ENCODE measurements at regions not wholly inside any gene's neighbourhood (a gene's known extent, or its start where the extent isn't known, plus 50 kb on each side); places are given as distances from the start of the nearest gene placed in this dataset.

- TF ChIP-seq CTCF (IDR thresholded peaks at IDR 0.05; ENCODE audit: insufficient read depth, low read length, missing control alignments): no peak
- peak overlapping the region; percentile 37 for H3K4me3 ChIP-seq (ENCODE audit: low read depth, low read length)
- peak; percentile 93 for DNase-seq (ENCODE audit: low read depth, low spot score)
- ChIA-PET CTCF (interaction anchor here (0.8 to 1.8 kb wide), 8 partner anchors 9 to 108 kb away, joined by 3 to 12 read pairs (median 5); partner anchors contain the start of gene NOG), POLR2A (interaction anchor here (0.6 to 1.7 kb wide), 5 partner anchors 14 to 557 kb away, joined by 3 to 8 read pairs (median 3); partner anchors contain the start of gene NOG)
Measured at GRCh38 chr17:56699186-56699894, 105.8 kb downstream of the NOG start.

GRCh38 chr17:56700919-56701420, 107.5 kb downstream of the NOG start:
- POLR2A ChIA-PET: no interaction called here
- CTCF ChIA-PET: interaction anchor here (1.2 kb wide), 1 partner anchor 15 kb away, joined by 3 read pairs; no protein-coding TSS in a partner anchor
- DNase-seq (ENCODE audit: low read depth, low spot score): no peak
- H3K4me3 ChIP-seq (ENCODE audit: low read depth, low read length): no peak overlapping the region
- TF ChIP-seq CTCF (IDR thresholded peaks at IDR 0.05; ENCODE audit: insufficient read depth, low read length, missing control alignments): no peak

- ChIA-PET CTCF (interaction anchor here (1.0 to 6.4 kb wide), 3 partner anchors 8 to 114 kb away, joined by 4 to 56 read pairs (median 5); partner anchors contain the start of gene NOG), POLR2A (interaction anchor here (1.1 kb wide), 1 partner anchor 8 kb away, joined by 4 read pairs; no protein-coding TSS in a partner anchor)
- H3K4me3 ChIP-seq (ENCODE audit: low read depth, low read length): no peak overlapping the region
- DNase-seq (ENCODE audit: low read depth, low spot score): no peak
- TF ChIP-seq CTCF (IDR thresholded peaks at IDR 0.05; ENCODE audit: insufficient read depth, low read length, missing control alignments): no peak
Measured at GRCh38 chr17:56707312-56708219, 114.1 kb downstream of the NOG start.

GRCh38 chr17:56708220-56708558, 114.7 kb downstream of the NOG start:
- CTCF ChIA-PET: interaction anchor here (1.0 to 6.4 kb wide), 3 partner anchors 8 to 115 kb away, joined by 4 to 56 read pairs (median 5); partner anchors contain the start of gene NOG
- no peak overlapping the region for H3K4me3 ChIP-seq (ENCODE audit: low read depth, low read length)
- POLR2A ChIA-PET: no interaction called here
- DNase-seq (ENCODE audit: low read depth, low spot score): no peak
- no peak for TF ChIP-seq CTCF (IDR thresholded peaks at IDR 0.05; ENCODE audit: insufficient read depth, low read length, missing control alignments)

- ChIA-PET POLR2A (no interaction called here), CTCF (interaction anchor here (1.0 to 6.4 kb wide), 4 partner anchors 8 to 115 kb away, joined by 3 to 56 read pairs (median 4); partner anchors contain the start of gene NOG)
Measured at GRCh38 chr17:56708670-56709410, 115.3 kb downstream of the NOG start.

More at GRCh38 chr17:56708670-56709410, 115.3 kb downstream of the NOG start:
- TF ChIP-seq CTCF (IDR thresholded peaks at IDR 0.05; ENCODE audit: insufficient read depth, low read length, missing control alignments): no peak
- no peak overlapping the region for H3K4me3 ChIP-seq (ENCODE audit: low read depth, low read length)
- no peak for DNase-seq (ENCODE audit: low read depth, low spot score)
